ENCODE measurements at regions not wholly inside any gene's neighbourhood (a gene's known extent, or its start where the extent isn't known, plus 50 kb on each side); places are given as distances from the start of the nearest gene placed in this dataset.

GRCh38 chr3:161854232-161854771 is 357.7 kb downstream of the OTOL1 start:
- no peak overlapping the region for H3K4me3 ChIP-seq (replicated peaks; ENCODE audit: low read depth, low read length)
- DNase-seq (ENCODE audit: low read depth): peak; percentile 85
- peak; percentile 9 for TF ChIP-seq CTCF (IDR thresholded peaks at IDR 0.05; ENCODE audit: low read length, missing control alignments)

- no peak for DNase-seq (ENCODE audit: low read depth)
- no peak overlapping the region for H3K4me3 ChIP-seq (replicated peaks; ENCODE audit: low read depth, low read length)
- TF ChIP-seq CTCF (IDR thresholded peaks at IDR 0.05; ENCODE audit: low read length, missing control alignments): no peak
Observed at GRCh38 chr3:161859057-161859456, 362.4 kb downstream of the OTOL1 start.

GRCh38 chr3:161859865-161860450 is 363.4 kb downstream of the OTOL1 start:
- no peak for DNase-seq (ENCODE audit: low read depth)
- H3K4me3 ChIP-seq (replicated peaks; ENCODE audit: low read depth, low read length): no peak overlapping the region
- TF ChIP-seq CTCF (IDR thresholded peaks at IDR 0.05; ENCODE audit: low read length, missing control alignments): no peak

- no peak for TF ChIP-seq CTCF (IDR thresholded peaks at IDR 0.05; ENCODE audit: low read length, missing control alignments)
- no peak for DNase-seq (ENCODE audit: low read depth)
- no peak overlapping the region for H3K4me3 ChIP-seq (replicated peaks; ENCODE audit: low read depth, low read length)
Observed at GRCh38 chr3:161863775-161864174, 367.2 kb downstream of the OTOL1 start.

GRCh38 chr3:161866176-161866575 is 369.6 kb downstream of the OTOL1 start:
- H3K4me3 ChIP-seq (replicated peaks; ENCODE audit: low read depth, low read length): no peak overlapping the region
- DNase-seq (ENCODE audit: low read depth): no peak
- TF ChIP-seq CTCF (IDR thresholded peaks at IDR 0.05; ENCODE audit: low read length, missing control alignments): no peak

GRCh38 chr3:161875483-161875882 is 378.9 kb downstream of the OTOL1 start:
- TF ChIP-seq CTCF (IDR thresholded peaks at IDR 0.05; ENCODE audit: low read length, missing control alignments): no peak
- no peak overlapping the region for H3K4me3 ChIP-seq (replicated peaks; ENCODE audit: low read depth, low read length)
- no peak for DNase-seq (ENCODE audit: low read depth)

GRCh38 chr3:161879470-161879869 is 382.9 kb downstream of the OTOL1 start:
- no peak for DNase-seq (ENCODE audit: low read depth)
- no peak overlapping the region for H3K4me3 ChIP-seq (replicated peaks; ENCODE audit: low read depth, low read length)
- no peak for TF ChIP-seq CTCF (IDR thresholded peaks at IDR 0.05; ENCODE audit: low read length, missing control alignments)
